ENCODE measurements at regions not wholly inside any gene's neighbourhood (a gene's known extent, or its start where the extent isn't known, plus 50 kb on each side); places are given as distances from the start of the nearest gene placed in this dataset.

- no peak overlapping the region for H3K4me3 ChIP-seq (ENCODE audit: low read depth, low read length)
- POLR2A ChIA-PET = no interaction called here
- no peaks in the 10 kb centered on the region for H3K36me3 ChIP-seq (ENCODE audit: control insufficient read depth, insufficient read depth, low read length)
- TF ChIP-seq CTCF (IDR thresholded peaks at IDR 0.05; ENCODE audit: insufficient read depth, low read depth, low read length) = no peak
- CTCF ChIA-PET = interaction anchor here (0.6 kb wide), 1 partner anchor 708 kb away, joined by 3 read pairs; no protein-coding TSS in a partner anchor
- no peaks in the 10 kb centered on the region for H3K27me3 ChIP-seq (ENCODE audit: control insufficient read depth, insufficient read depth, low read length)
- no peak for DNase-seq (ENCODE audit: low read depth)
Measured at GRCh38 chr11:114815761-114816160, 137.4 kb downstream of the NXPE2 start.

GRCh38 chr11:114816791-114817190 is 138.5 kb downstream of the NXPE2 start:
- no peak overlapping the region for H3K4me3 ChIP-seq (ENCODE audit: low read depth, low read length)
- H3K27me3 ChIP-seq (ENCODE audit: control insufficient read depth, insufficient read depth, low read length) = no peaks in the 10 kb centered on the region
- TF ChIP-seq CTCF (IDR thresholded peaks at IDR 0.05; ENCODE audit: insufficient read depth, low read depth, low read length) = no peak
- H3K36me3 ChIP-seq (ENCODE audit: control insufficient read depth, insufficient read depth, low read length) = no peaks in the 10 kb centered on the region
- DNase-seq (ENCODE audit: low read depth) = no peak
- CTCF ChIA-PET = no interaction called here
- POLR2A ChIA-PET = no interaction called here

DNA sequence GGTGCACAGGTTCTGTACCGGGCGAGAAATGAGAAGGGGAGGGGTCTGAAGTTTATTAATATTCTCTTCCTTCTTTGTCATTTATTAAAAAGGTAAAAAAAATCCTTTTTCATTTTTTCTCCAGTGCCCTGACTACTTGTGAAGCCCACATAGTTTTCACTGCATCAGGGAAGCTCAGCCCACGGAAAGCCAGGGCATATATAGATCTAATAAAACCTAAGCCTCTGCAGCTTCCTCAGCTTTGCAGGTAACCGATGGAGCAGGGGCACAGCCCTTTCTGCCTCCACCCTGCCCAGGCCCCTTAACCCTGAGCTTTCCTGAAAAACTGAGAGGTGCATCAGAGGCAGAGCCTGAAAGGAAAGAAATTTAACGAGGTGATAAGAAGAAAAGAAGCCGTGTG is 140.1 kb downstream of the NXPE2 start:
- H3K4me3 ChIP-seq (ENCODE audit: low read depth, low read length) = no peak overlapping the region
- DNase-seq (ENCODE audit: low read depth) = no peak
- no peak for TF ChIP-seq CTCF (IDR thresholded peaks at IDR 0.05; ENCODE audit: insufficient read depth, low read depth, low read length)
- H3K27me3 ChIP-seq (ENCODE audit: control insufficient read depth, insufficient read depth, low read length) = no peaks in the 10 kb centered on the region
- ChIA-PET CTCF (no interaction called here), POLR2A (no interaction called here)
- H3K36me3 ChIP-seq (ENCODE audit: control insufficient read depth, insufficient read depth, low read length) = no peaks in the 10 kb centered on the region

DNA sequence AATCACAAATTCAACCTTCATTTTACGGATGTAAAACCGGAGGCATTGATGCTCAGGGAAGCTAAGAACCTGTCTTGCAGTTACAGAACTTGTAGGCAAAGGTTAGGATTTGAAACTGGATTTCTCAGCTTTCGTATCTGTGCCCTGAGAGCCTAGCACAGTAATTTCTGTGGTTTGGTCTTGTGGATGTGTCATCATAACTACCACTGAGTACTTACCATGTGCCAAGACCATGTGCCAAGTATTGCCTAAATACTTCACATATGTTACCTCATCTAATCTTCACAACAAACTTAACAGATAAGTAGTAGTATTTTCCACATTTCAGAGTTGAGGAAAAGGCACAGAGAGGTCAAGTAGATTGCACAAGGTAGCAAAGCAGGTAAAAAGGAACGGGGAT is 140.7 kb downstream of the NXPE2 start:
- ChIA-PET POLR2A (no interaction called here), CTCF (no interaction called here)
- H3K4me3 ChIP-seq (ENCODE audit: low read depth, low read length) = no peak overlapping the region
- no peak for TF ChIP-seq CTCF (IDR thresholded peaks at IDR 0.05; ENCODE audit: insufficient read depth, low read depth, low read length)
- no peak for DNase-seq (ENCODE audit: low read depth)
- H3K27me3 ChIP-seq (ENCODE audit: control insufficient read depth, insufficient read depth, low read length) = no peaks in the 10 kb centered on the region
- H3K36me3 ChIP-seq (ENCODE audit: control insufficient read depth, insufficient read depth, low read length) = no peaks in the 10 kb centered on the region

GRCh38 chr11:114820621-114821020 is 142.3 kb downstream of the NXPE2 start:
- no peak for DNase-seq (ENCODE audit: low read depth)
- H3K4me3 ChIP-seq (ENCODE audit: low read depth, low read length) = no peak overlapping the region
- H3K36me3 ChIP-seq (ENCODE audit: control insufficient read depth, insufficient read depth, low read length) = no peaks in the 10 kb centered on the region
- H3K27me3 ChIP-seq (ENCODE audit: control insufficient read depth, insufficient read depth, low read length) = no peaks in the 10 kb centered on the region
- CTCF ChIA-PET = no interaction called here
- POLR2A ChIA-PET = no interaction called here
- TF ChIP-seq CTCF (IDR thresholded peaks at IDR 0.05; ENCODE audit: insufficient read depth, low read depth, low read length) = no peak
